ENCODE measurements at regions not wholly inside any gene's neighbourhood (a gene's known extent, or its start where the extent isn't known, plus 50 kb on each side); places are given as distances from the start of the nearest gene placed in this dataset.
A peak's percentile ranks its signal among the peaks of the same experiment; 100 is the strongest.

GRCh38 chr7:46750321-46750865, 829.3 kb upstream of the IGFBP3 start:
- TF ChIP-seq CTCF (IDR thresholded peaks at IDR 0.05; ENCODE audit: low read depth, low read length, missing control alignments) = no peak

GRCh38 chr7:46747869-46748576, 827.0 kb upstream of the IGFBP3 start:
- no peak for TF ChIP-seq CTCF (IDR thresholded peaks at IDR 0.05; ENCODE audit: low read depth, low read length, missing control alignments)
- DNase-seq (ENCODE audit: extremely low read depth, low read depth) = no peak
- H3K4me3 ChIP-seq (replicated peaks; ENCODE audit: low read depth, low read length) = no peak overlapping the region

More at GRCh38 chr7:46750321-46750865, 829.3 kb upstream of the IGFBP3 start:
- no peak overlapping the region for H3K4me3 ChIP-seq (replicated peaks; ENCODE audit: low read depth, low read length)
- DNase-seq (ENCODE audit: extremely low read depth, low read depth) = no peak

- H3K4me3 ChIP-seq (replicated peaks; ENCODE audit: low read depth, low read length) = no peak overlapping the region
- TF ChIP-seq CTCF (IDR thresholded peaks at IDR 0.05; ENCODE audit: low read depth, low read length, missing control alignments) = no peak
- DNase-seq (ENCODE audit: extremely low read depth, low read depth) = no peak
These were observed 825.9 kb upstream of the IGFBP3 start for GRCh38 chr7:46746695-46747687.

- DNase-seq (ENCODE audit: extremely low read depth, low read depth) = no peak
- peak; percentile 17 for TF ChIP-seq CTCF (IDR thresholded peaks at IDR 0.05; ENCODE audit: low read depth, low read length, missing control alignments)
- no peak overlapping the region for H3K4me3 ChIP-seq (replicated peaks; ENCODE audit: low read depth, low read length)
These were observed 824.6 kb upstream of the IGFBP3 start for GRCh38 chr7:46745707-46746090.

GRCh38 chr7:46744957-46745706, 824.1 kb upstream of the IGFBP3 start:
- no peak for TF ChIP-seq CTCF (IDR thresholded peaks at IDR 0.05; ENCODE audit: low read depth, low read length, missing control alignments)
- DNase-seq (ENCODE audit: extremely low read depth, low read depth) = no peak
- no peak overlapping the region for H3K4me3 ChIP-seq (replicated peaks; ENCODE audit: low read depth, low read length)

GRCh38 chr7:46742601-46743000, 821.5 kb upstream of the IGFBP3 start:
- no peak for TF ChIP-seq CTCF (IDR thresholded peaks at IDR 0.05; ENCODE audit: low read depth, low read length, missing control alignments)
- no peak for DNase-seq (ENCODE audit: extremely low read depth, low read depth)
- H3K4me3 ChIP-seq (replicated peaks; ENCODE audit: low read depth, low read length) = no peak overlapping the region

All from HFF-Myc (cell line).